Esophagus muscularis mucosa (tissue), 4 donors: ENCODE measurements at regions not wholly inside any gene's neighbourhood (a gene's known extent, or its start where the extent isn't known, plus 50 kb on each side); places are given as distances from the start of the nearest gene placed in this dataset.

Experiments
- EP300 ChIP-seq: sonication (generic); formaldehyde crosslinking; IDR thresholded peaks from one replicate; pipeline ENCODE4 v1.6.1; 2017; ENCODE audit warnings: antibody characterized with exemption
- POLR2A ChIP-seq: fragments of 450-650 bp; IDR thresholded peaks from one replicate; pipeline ENCODE4 v1.6.1; 2017; ENCODE audit warnings: antibody characterized with exemption, moderate library complexity, mild to moderate bottlenecking, low read depth
- POLR2AphosphoS5 ChIP-seq, 2 donors: sonication (generic); formaldehyde crosslinking; IDR thresholded peaks; one replicate each; pipeline ENCODE4 v1.6.1; 2017; ENCODE audit warnings: antibody characterized with exemption in 2 of 2
- TF ChIP-seq, protein P1 (sequence below), 3 experiments: fragments of 200-600 bp in 2 of 3; fragments of 450-650 bp in 1 of 3; sonication (generic) in 2 of 3; IDR thresholded peaks; one replicate each; pipeline ENCODE4 v1.5.1; 2017 to 2019; ENCODE audit warnings: antibody characterized with exemption in 3 of 3, mild to moderate bottlenecking in 2 of 3, moderate library complexity in 1 of 3

DNA sequence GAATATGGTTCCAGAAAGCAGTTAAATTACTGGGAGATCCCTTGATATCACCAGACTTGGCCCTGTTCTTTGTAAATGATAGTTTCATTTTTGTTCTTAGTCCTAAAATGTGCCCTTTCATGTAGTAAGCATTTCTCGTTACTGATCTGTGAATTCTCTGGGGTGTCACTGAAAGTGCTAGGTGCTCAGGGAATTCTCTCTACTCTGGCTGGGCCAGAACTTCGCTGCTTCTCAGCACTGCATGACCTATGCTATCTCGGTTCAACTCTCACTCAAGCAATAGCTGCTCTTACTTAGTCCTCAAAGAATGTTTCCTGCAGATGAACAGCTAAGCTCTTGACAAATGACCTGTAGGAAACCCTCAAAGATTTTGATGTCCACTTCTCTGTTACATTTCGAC lies 1144.3 kb downstream of the ADGRL3 start:
- TF ChIP-seq, protein P1, sequence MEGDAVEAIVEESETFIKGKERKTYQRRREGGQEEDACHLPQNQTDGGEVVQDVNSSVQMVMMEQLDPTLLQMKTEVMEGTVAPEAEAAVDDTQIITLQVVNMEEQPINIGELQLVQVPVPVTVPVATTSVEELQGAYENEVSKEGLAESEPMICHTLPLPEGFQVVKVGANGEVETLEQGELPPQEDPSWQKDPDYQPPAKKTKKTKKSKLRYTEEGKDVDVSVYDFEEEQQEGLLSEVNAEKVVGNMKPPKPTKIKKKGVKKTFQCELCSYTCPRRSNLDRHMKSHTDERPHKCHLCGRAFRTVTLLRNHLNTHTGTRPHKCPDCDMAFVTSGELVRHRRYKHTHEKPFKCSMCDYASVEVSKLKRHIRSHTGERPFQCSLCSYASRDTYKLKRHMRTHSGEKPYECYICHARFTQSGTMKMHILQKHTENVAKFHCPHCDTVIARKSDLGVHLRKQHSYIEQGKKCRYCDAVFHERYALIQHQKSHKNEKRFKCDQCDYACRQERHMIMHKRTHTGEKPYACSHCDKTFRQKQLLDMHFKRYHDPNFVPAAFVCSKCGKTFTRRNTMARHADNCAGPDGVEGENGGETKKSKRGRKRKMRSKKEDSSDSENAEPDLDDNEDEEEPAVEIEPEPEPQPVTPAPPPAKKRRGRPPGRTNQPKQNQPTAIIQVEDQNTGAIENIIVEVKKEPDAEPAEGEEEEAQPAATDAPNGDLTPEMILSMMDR (IDR thresholded peaks at IDR 0.05): no peak
- TF ChIP-seq EP300: no peak
- no peak for TF ChIP-seq POLR2AphosphoS5 (IDR thresholded peaks at IDR 0.05)
- no peak for TF ChIP-seq POLR2A
